MM.1S (cell line): ENCODE measurements at regions not wholly inside any gene's neighbourhood (a gene's known extent, or its start where the extent isn't known, plus 50 kb on each side); places are given as distances from the start of the nearest gene placed in this dataset.

Experiments
- DNase-seq: peaks from one replicate; pipeline ENCODE4 v3.0.0-alpha.2; 2015
- H2AFZ ChIP-seq: fragments of 300-600 bp; sonication (generic); 2 replicates; pipeline ENCODE4 v1.6.0; 2016; ENCODE audit warnings: antibody characterized with exemption, low read length
- H3F3A ChIP-seq: fragments of 300-600 bp; sonication (generic); 2 replicates; pipeline ENCODE4 v1.6.1; 2016; ENCODE audit warnings: mild to moderate bottlenecking, antibody characterized with exemption, low read length, moderate library complexity, mixed read lengths; ENCODE audit not compliant: insufficient read depth
- H3K27ac ChIP-seq: fragments of 300-600 bp; sonication (generic); 2 replicates; pipeline ENCODE4 v1.5.1; 2016; ENCODE audit warnings: mild to moderate bottlenecking, low read length
- H3K27me3 ChIP-seq: fragments of 300-600 bp; sonication (generic); replicated peaks from 2 replicates; pipeline ENCODE4 v1.6.0; 2016; ENCODE audit warnings: low read length; ENCODE audit not compliant: insufficient read depth
- H3K36me3 ChIP-seq: fragments of 300-600 bp; sonication (generic); replicated peaks from 2 replicates; pipeline ENCODE4 v1.6.1; 2016; ENCODE audit warnings: mild to moderate bottlenecking, low read length, mixed read lengths; ENCODE audit not compliant: insufficient read depth
- H3K4me1 ChIP-seq: fragments of 300-600 bp; sonication (generic); 2 replicates; pipeline ENCODE4 v1.6.1; 2016; ENCODE audit warnings: low read length, mixed read lengths
- H3K4me2 ChIP-seq: fragments of 300-600 bp; sonication (generic); 2 replicates; pipeline ENCODE4 v1.6.0; 2016; ENCODE audit warnings: low read depth, low read length
- H3K4me3 ChIP-seq: fragments of 300-600 bp; sonication (generic); 2 replicates; pipeline ENCODE4 v1.5.1; 2016; ENCODE audit warnings: low read length, mixed read lengths
- H3K79me2 ChIP-seq: fragments of 300-600 bp; sonication (generic); 2 replicates; pipeline ENCODE4 v1.6.1; 2016; ENCODE audit warnings: mixed run types, low read length, mixed read lengths
- H3K9ac ChIP-seq: fragments of 300-600 bp; sonication (generic); 2 replicates; pipeline ENCODE4 v1.6.1; 2016; ENCODE audit warnings: low read length, mixed read lengths
- H3K9me2 ChIP-seq: fragments of 300-600 bp; sonication (generic); replicated peaks from 2 replicates; pipeline ENCODE4 v1.6.1; 2016; ENCODE audit warnings: mild to moderate bottlenecking, low read length, mixed read lengths; ENCODE audit not compliant: insufficient read depth
- H3K9me3 ChIP-seq: fragments of 300-600 bp; sonication (generic); replicated peaks from 2 replicates; pipeline ENCODE4 v1.6.1; 2016; ENCODE audit warnings: mild to moderate bottlenecking, low read length, mixed read lengths; ENCODE audit not compliant: insufficient read depth
- H4K20me1 ChIP-seq: fragments of 300-600 bp; sonication (generic); 2 replicates; pipeline ENCODE4 v1.6.1; 2016; ENCODE audit warnings: mild to moderate bottlenecking, low read length, moderate library complexity, mixed read lengths; ENCODE audit not compliant: insufficient read depth
- CTCF ChIP-seq: fragments of 300-600 bp; sonication (generic); IDR thresholded peaks from 2 replicates; pipeline ENCODE4 v1.5.1; 2016; ENCODE audit warnings: antibody characterized with exemption, low read length, mixed read lengths
- EZH2 ChIP-seq: fragments of 300-600 bp; sonication (generic); optimal IDR thresholded peaks from 2 replicates; pipeline ENCODE3; 2017; ENCODE audit warnings: low read depth, mild to moderate bottlenecking, antibody characterized with exemption, low read length, mixed read lengths
- EZH2phosphoT487 ChIP-seq: fragments of 300-600 bp; sonication (generic); IDR thresholded peaks from 2 replicates; pipeline ENCODE4 v1.6.1; 2018; ENCODE audit warnings: antibody characterized with exemption, low read length

- Histone ChIP-seq H3K9me3 (no peaks in the 10 kb centered on the region), H2AFZ (no peak overlapping the region), H3F3A (no peaks in the 10 kb centered on the region), H3K9ac (no peak overlapping the region), H3K4me3 (no peak overlapping the region), H4K20me1 (no peaks in the 10 kb centered on the region), H3K27ac (no peak overlapping the region), H3K4me2 (no peak overlapping the region), H3K36me3 (no peaks in the 10 kb centered on the region), H3K79me2 (no peaks in the 10 kb centered on the region), H3K27me3 (0 out of 2 replicates have a peak, but pooled peaks cover 6% of the 10 kb centered on the region), H3K9me2 (no peaks in the 10 kb centered on the region), H3K4me1 (peaks cover 7% of the 10 kb centered on the region; the same call in 1 of the 2 replicates)
- no peak for TF ChIP-seq EZH2phosphoT487
- no peak for TF ChIP-seq EZH2
- no peak for TF ChIP-seq CTCF
- DNase-seq, result no peak
These were observed 83.6 kb downstream of the SIK1 start for GRCh38 chr21:43343095-43343991.

DNA sequence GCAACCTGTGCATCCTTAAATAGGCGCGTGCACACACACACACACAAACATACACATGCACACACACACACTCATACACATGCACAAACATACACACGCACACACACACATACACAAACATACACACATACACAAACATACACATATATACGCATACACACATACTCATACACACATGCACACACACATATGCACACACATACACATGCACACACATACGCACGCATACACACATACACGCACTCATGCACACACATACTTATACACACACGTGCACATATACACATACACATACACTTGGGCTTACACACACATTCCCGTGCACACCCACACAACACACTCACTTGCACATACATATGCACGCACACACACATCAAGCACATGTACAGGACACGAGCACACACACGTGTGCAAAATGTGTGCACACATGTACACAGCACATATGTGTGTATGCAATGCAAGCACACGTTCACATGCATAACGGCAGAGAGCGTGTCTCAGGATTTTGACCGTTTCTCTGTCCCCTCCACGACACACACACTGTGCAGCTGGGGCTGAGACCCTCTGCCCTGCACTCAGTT, 84.5 kb downstream of the SIK1 start:
- no peak for DNase-seq
- H3K9me2 ChIP-seq, result no peaks in the 10 kb centered on the region
- peaks cover 7% of the 10 kb centered on the region; the same call in 1 of the 2 replicates for H3K4me1 ChIP-seq
- no peak for TF ChIP-seq CTCF
- TF ChIP-seq EZH2, result no peak
- TF ChIP-seq EZH2phosphoT487, result no peak
- H3K27me3 ChIP-seq, result 0 out of 2 replicates have a peak, but pooled peaks cover 6% of the 10 kb centered on the region
- H3F3A ChIP-seq, result no peaks in the 10 kb centered on the region
- H2AFZ ChIP-seq, result no peak overlapping the region
- no peaks in the 10 kb centered on the region for H3K79me2 ChIP-seq
- no peaks in the 10 kb centered on the region for H3K36me3 ChIP-seq
- H3K4me3 ChIP-seq, result no peak overlapping the region
- H3K9ac ChIP-seq, result no peak overlapping the region
- H3K9me3 ChIP-seq, result no peaks in the 10 kb centered on the region
- no peak overlapping the region for H3K4me2 ChIP-seq
- H4K20me1 ChIP-seq, result no peaks in the 10 kb centered on the region
- H3K27ac ChIP-seq, result no peak overlapping the region

GRCh38 chr21:43341378-43342161, 85.4 kb downstream of the SIK1 start:
- Histone ChIP-seq H3K9me3 (no peaks in the 10 kb centered on the region), H3K9me2 (no peaks in the 10 kb centered on the region), H3K36me3 (no peaks in the 10 kb centered on the region), H3K4me2 (no peak overlapping the region), H4K20me1 (no peaks in the 10 kb centered on the region), H2AFZ (no peak overlapping the region), H3K4me3 (no peak overlapping the region), H3K79me2 (no peaks in the 10 kb centered on the region), H3K4me1 (peaks cover 7% of the 10 kb centered on the region; the same call in 1 of the 2 replicates), H3K27ac (no peak overlapping the region), H3F3A (no peaks in the 10 kb centered on the region), H3K27me3 (0 out of 2 replicates have a peak, but pooled peaks cover 6% of the 10 kb centered on the region), H3K9ac (no peak overlapping the region)
- DNase-seq, result no peak
- TF ChIP-seq CTCF (no peak), EZH2phosphoT487 (no peak), EZH2 (no peak)
